Dedifferentiated amniotic fluid mesenchymal stem cell (primary cell): ENCODE measurements at regions not wholly inside any gene's neighbourhood (a gene's known extent, or its start where the extent isn't known, plus 50 kb on each side); places are given as distances from the start of the nearest gene placed in this dataset.
"Not testable (repeated sequence)": the region's sequence is repeated elsewhere in the genome, so short reads cannot be mapped to it uniquely, and the experiment has no call there.

Source experiments
- DNase-seq: peaks from one replicate; pipeline ENCODE4 v3.0.0-alpha.2; 2016; ENCODE audit errors: extremely low spot score

DNA sequence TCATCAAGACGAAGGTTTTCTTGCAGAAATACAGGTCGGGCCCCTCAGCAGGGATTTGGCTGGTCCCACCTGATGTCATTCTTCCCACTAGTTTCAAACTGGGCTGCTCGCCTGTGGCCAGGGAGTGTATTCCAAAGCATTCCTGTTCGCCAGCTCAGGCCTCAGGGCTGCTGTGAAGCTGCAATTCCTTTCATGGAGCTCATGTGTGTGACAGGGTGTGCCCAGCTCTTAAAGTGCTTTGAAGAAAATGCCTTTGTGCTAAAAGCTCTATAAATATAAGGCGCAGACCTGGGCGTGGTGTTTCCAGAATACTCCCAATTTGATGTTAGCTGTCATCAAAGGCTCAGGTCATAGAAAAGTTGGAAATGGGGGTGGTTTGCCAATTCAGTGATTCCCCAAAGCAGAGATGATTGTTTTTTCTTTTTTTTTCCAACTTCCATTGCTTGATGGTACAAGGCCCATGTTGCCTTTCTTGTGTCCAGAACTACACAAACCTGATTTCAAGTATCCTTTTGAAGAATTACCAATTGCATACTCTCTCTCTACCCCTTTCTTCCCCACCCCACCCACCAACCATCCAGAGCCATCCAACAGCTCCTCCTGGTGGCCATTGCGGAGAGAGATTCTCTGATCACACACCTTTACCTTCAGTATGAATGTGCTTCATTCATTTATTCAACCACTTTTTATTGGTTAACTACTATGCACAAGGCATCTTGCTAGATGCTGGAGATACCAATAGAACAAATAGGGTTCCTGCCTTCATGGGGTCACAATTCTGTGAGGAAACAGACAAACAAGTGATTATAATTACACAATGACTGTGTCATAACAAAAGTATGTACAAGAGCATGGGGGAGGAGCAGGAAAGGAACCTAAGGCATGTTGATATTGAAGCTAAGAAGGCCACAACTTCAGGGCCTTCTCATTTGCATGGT lies 297.3 kb upstream of the LYZL1 start:
- DNase-seq: peak; percentile 81

DNA sequence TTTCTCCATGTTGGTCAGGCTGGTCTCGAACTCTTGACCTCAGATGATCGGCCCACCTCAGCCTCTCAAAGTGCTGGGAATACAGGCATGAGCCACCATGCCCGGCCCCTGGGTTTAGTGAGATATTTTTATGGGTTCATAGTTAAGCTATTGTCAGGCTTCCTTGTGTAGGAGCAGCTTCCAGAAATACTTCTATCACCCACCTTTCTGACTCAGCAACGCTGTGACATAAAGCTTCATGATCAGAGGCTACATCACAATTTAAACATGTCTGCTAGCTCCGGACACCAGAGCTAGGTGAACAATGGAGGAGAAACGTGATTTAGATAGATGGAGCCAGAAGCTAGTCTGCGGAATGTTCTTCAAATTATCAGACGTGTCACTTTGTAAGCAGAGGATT lies 295.8 kb upstream of the LYZL1 start:
- no peak for DNase-seq

DNA sequence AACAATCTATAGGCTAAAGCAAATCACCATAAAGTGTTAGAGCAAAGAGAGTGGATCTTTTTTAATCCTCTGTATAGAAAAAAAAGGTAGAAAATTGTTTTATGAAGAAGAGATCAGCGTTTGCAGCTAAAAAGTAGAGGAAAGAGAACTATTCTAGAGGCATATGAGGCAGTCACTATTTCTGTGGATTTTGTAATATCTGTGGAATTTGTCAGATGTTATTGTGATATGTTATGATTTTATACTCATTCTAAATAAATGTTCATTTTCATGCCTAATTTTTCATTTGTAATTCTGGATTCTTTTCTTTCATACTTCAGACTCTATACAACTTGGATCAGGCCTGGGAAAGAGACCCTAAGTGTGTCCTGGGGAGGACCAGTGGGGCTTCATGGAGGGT lies 295.0 kb upstream of the LYZL1 start:
- DNase-seq: peak; percentile 47

- not testable (repeated sequence) for DNase-seq
Observed at GRCh38 chr10:28994802-28995201, 294.1 kb upstream of the LYZL1 start.

DNA sequence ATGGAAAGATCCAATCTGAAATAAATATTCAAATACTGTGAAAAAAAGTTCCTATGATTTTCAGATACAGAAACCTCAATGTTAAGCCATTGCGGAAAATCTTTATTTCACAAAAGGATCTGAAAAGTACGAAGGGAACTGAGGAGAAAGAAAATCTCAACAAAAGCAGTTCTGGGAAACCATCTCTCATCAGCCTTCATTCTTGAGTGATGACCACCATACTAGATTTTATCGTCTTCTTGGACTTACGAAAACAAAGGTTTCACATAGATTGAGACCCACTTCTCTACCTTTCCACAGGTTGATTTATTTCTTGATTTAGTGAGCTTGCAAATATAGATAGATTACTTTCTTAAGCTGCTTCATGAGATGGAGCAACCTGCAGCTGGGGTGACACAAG lies 293.4 kb upstream of the LYZL1 start:
- DNase-seq: no peak

GRCh38 chr10:28996345-28996744 lies 292.5 kb upstream of the LYZL1 start:
- DNase-seq: no peak

DNA sequence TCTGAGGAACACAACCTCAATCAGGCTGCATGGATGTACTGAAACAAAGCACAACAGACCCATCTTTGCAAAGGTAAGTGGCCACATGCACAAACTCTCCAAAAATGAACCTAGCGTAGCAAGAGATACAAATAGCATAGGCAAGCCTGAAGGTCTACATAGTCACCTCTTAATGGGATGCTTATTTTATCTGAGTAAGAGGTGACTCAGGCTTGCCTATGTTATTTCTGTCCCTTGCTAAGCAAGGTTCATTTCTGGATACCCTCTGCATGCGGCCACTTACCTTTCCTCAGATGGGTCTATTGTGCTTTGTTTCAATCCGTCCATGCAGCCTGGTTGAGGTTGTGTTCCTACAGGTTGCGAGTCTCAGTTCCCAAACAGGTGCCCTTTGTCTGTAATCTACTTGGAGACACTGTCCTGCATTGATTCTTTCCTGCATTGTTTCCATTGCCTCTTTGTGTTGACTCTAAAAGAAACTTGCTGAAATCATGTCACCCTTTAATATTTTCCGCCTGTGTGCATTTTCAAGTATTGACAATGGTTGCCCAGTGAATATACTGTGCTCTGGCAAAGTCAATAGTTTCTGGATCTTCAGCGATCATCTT lies 291.8 kb upstream of the LYZL1 start:
- DNase-seq: no peak

DNA sequence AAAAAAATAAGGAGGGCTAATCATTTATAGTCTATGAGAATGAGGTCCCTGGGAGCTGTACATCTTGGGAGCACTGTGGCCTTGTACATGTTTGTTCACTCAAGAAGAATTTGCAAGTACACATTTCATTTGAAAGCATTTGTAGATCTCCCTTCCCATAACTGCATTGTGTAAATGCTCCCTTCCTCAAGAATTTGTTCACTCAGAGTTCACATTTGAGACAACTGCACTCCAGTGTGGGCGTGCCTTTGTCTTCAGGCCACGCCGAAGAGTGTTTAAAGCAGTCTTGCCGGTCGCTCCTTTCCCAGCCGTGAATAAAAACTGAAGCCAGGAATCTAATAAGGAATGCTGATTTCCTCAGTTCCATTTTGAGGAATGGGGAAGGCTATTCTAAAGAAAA lies 291.1 kb upstream of the LYZL1 start:
- no peak for DNase-seq

DNA sequence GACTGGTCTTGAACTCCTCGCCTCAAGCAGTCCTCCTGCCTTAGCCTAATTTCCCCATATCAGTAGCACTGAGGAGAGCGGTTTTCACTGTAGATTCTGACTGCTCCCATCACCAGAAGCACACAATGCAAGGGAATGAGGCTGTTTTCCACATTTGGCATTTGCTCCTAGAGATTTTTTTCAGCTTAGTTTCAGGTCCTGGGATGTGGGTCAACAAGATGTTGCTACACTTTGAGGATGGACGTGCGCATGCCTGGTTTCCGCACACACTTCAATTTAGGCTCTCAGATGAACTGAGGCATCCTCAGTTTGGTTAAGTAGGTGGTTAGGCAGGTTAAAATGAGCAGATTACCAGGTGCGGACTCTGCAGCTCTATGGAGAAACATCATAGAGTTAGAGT lies 287.1 kb upstream of the LYZL1 start:
- no peak for DNase-seq

- DNase-seq: not testable (repeated sequence)
Observed at GRCh38 chr10:29003014-29003413, 285.9 kb upstream of the LYZL1 start.

DNA sequence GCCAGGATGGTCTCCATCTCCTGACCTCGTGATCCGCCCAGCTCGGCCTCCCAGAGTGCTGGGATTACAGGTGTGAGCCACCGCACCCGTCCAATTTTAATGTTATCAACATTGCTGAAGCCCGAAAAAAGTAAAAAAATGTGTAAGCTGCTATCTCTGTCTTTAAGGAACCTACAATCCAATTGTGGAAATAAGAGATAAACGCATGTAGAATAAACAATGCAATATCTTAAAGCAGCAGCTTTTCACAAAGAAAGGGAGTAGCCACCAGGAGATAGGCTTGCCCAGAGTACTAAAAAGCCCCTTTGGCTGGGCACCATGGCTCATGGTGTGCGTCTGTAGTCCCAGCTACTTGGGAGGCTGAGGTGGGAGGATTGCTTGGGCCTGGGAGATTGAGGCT lies 282.9 kb upstream of the LYZL1 start:
- no peak for DNase-seq

DNA sequence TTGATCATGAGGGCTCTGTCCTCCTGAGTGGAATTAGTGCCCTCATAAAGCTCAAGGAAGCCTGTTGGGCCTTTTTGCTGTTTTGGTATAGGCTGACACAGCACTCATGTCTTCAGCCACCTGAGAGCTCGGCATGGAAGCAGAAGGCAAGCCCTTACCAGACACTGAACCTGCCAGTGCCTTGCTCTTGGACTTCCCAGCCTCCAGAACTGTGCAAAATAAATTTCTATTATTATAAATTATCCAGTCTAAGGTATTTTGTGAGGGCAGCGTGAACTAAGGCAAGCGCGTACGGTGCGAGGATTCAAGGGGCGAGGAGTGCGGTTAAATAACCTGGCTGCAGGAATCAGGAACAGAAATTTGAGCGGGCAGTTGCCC lies 281.5 kb upstream of the LYZL1 start:
- no peak for DNase-seq

DNA sequence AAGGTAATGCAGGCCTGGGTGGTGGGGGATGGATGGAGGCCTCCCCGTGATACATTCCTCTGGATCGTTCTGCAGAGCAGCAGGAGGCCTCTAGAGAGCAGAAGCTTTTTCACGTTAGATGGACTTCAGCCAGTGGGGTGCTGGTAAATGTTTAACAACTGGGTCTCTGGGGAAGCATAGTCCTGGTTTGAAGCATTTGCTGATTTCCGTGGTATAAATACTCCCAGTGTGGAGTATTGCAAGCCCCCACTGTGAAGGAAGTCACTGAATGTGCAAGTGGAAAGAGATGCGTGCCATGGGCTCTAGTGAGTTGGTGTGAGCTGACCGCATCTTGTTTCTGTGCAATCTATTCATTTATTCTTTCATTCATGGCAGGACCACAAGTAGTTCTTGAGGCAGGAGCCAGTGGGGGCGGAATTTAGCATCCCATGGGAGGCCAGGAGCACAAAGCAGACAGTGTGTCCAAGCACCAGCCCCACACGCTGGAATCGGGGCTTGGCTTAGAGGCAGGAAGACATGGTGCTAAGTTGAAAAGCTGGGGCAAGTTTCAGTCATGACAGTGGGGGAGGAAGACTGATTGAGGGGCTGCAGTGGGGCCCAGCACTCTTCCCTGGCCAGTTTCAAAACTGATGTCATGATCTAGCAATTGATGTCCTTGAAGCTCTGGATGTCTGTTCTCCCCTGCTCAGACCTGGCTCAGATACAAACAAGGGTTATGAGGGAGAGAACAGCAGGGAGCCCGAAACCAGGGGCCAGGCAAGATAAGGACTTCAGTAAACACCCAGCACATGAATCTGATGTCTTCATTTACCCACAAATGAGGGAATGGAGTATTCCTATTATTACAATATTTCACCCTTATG lies 280.9 kb upstream of the LYZL1 start:
- no peak for DNase-seq

DNA sequence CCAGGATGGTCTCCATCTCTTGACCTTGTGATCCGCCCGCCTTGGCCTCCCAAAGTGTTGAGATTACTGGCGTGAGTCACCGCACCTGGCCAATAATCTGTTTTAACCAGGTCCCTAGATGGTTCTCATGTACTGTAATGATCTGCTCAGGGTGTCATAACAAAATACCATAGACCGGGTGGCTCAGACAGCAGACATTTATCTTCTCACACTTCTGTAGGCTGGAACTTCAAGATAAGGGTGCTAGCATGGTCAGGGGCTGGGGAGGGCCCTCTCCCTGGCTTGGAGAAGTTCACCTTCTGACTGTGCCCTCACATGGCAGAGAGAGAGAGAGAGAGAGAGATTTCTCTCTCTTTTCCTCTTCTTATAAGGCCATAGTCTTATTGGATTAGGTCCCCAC lies 279.4 kb upstream of the LYZL1 start:
- DNase-seq: no peak

DNA sequence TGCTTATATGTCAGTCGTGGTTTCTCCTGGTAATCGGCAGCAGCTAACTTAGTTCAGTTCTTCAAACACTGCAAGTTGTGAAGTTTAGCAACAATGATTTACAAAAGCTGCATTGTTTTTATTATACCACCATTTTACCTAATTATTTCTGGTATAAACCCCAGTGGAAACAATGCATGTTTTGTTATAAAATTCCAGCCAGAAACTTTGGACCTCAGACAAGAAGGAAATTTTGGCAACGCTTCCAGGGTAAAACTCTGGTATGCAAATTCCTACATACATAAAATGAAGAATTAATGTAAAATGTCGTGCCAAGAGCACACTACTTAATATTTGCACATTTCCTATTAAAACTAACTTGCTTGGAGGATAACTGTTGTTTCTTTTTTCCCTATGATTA lies 277.4 kb upstream of the LYZL1 start:
- DNase-seq: no peak

GRCh38 chr10:29012926-29013554 lies 275.8 kb upstream of the LYZL1 start:
- DNase-seq: no peak

GRCh38 chr10:29021591-29021990 lies 267.3 kb upstream of the LYZL1 start:
- DNase-seq: no peak

DNA sequence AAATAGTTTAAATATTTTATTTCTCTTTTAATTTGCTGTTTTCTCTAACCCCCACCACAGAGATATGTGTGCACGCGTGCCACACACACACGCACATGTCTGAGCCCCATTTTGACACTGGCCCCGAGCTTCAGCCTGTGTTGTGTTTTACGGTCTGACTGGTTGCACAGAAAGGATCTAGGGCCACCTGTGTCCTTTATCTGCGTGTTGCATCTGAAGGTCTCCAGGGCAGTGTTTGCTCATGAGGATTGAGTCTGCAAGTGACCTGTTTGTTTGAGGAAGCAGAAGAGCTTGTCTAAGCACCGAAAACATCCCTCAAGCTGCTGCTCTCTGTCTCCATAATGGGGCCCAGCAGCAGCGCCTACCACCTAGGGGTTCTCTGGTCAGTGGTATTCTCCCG lies 266.4 kb upstream of the LYZL1 start:
- no peak for DNase-seq

- no peak for DNase-seq
Observed at GRCh38 chr10:29023678-29024077, 265.2 kb upstream of the LYZL1 start.

DNA sequence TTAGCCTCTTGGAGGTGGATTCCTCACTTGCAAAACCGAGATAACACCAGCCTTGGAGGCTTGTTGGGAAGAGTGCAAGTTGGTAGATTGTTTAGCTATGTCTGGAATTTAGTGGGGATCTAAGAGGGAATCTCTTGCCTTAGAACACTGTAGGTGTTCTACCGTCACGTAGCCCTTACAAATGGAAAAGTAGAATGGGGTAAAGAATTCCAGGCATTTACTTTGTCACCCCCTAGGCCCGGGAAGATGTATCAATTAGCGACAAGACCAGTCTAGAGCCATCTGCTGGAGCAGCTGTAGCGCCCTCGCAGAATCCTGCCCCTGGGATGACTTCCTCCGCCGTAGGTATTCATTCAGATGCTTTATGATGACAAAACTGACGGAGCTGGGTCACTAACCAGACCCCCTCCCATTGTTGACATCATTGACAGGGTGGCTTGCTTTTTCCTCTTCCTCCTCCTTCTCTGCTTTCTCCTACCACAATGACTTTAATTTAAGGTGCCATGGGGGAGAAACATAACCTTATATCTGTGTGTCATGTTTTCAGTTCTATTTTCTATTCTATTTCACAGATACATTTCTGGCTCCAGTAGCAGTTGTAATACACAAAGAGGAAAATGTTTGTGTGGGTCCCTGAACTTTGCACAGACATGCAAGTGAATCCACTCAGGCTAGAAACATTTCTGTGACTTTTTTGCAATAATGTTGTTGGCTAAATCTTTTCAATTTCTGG lies 262.6 kb upstream of the LYZL1 start:
- DNase-seq: no peak
